CD8-positive, alpha-beta memory T cell (primary cell): ENCODE measurements at regions not wholly inside any gene's neighbourhood (a gene's known extent, or its start where the extent isn't known, plus 50 kb on each side); places are given as distances from the start of the nearest gene placed in this dataset.

Source experiments
- CTCF ChIA-PET: fragments of 350-600 bp; sonication (Branson Sonifier 250); formaldehyde crosslinking; loops from one replicate; lab custom pipeline; 2021; ENCODE audit warnings: antibody characterized with exemption; lab: Charles Lee
- POLR2A ChIA-PET: fragments of 350-600 bp; sonication (Branson Sonifier 250); formaldehyde crosslinking; loops from one replicate; lab custom pipeline; 2021; ENCODE audit warnings: antibody characterized with exemption; lab: Charles Lee
- DNase-seq, 5 donors: peaks; one replicate each; pipeline versions ENCODE4 v3.0.0 to v3.0.0-alpha.2; 2020 to 2022; ENCODE audit warnings: mixed read lengths in 1 of 5
- H3K27ac ChIP-seq: one replicate; pipeline ENCODE4 v1.7.0; 2013; ENCODE audit warnings: low read depth, mild to moderate bottlenecking, low read length, moderate library complexity
- H3K27me3 ChIP-seq: 2 replicates; pipeline ENCODE4 v1.7.0; 2013; ENCODE audit warnings: low read length, mild to moderate bottlenecking; ENCODE audit not compliant: insufficient read depth, poor library complexity, severe bottlenecking
- H3K36me3 ChIP-seq: 2 replicates; pipeline ENCODE4 v1.7.0; 2013; ENCODE audit warnings: mild to moderate bottlenecking, low read length, moderate library complexity; ENCODE audit not compliant: insufficient read depth
- H3K4me1 ChIP-seq: 2 replicates; pipeline ENCODE4 v1.7.0; 2013; ENCODE audit warnings: mild to moderate bottlenecking, low read length, moderate library complexity; ENCODE audit not compliant: insufficient read depth
- H3K4me3 ChIP-seq: 2 replicates; pipeline ENCODE4 v1.7.0; 2013; ENCODE audit warnings: mild to moderate bottlenecking, low read length
- H3K9me3 ChIP-seq: 2 replicates; pipeline ENCODE4 v1.7.0; 2013; ENCODE audit warnings: mild to moderate bottlenecking, low read length
- H3K27ac Mint-ChIP-seq, 8 donors: one replicate each; pipeline ENCODE4 v1.8.0; 2020 to 2021; ENCODE audit warnings: mixed read lengths in 8 of 8, mild to moderate bottlenecking in 6 of 8, inconsistent platforms in 3 of 8, moderate library complexity in 3 of 8
- H3K27me3 Mint-ChIP-seq, 2 donors: one replicate each; pipeline ENCODE4 v1.8.0; 2020 to 2021; ENCODE audit warnings: mixed read lengths in 2 of 2, mild to moderate bottlenecking in 1 of 2, moderate library complexity in 1 of 2
- H3K36me3 Mint-ChIP-seq, 3 donors: one replicate each; pipeline ENCODE4 v1.8.0; 2020 to 2021; ENCODE audit warnings: mixed read lengths in 3 of 3, inconsistent platforms in 1 of 3, mild to moderate bottlenecking in 1 of 3
- H3K4me1 Mint-ChIP-seq, 3 donors: one replicate each; pipeline ENCODE4 v1.8.0; 2020 to 2021; ENCODE audit warnings: mixed read lengths in 3 of 3, inconsistent platforms in 1 of 3, mild to moderate bottlenecking in 1 of 3
- H3K4me3 Mint-ChIP-seq, 7 donors: one replicate each; pipeline ENCODE4 v1.8.0; 2020 to 2021; ENCODE audit warnings: mixed read lengths in 7 of 7, mild to moderate bottlenecking in 6 of 7, moderate library complexity in 4 of 7, inconsistent platforms in 2 of 7
- H3K9me3 Mint-ChIP-seq, 5 donors: one replicate each; pipeline ENCODE4 v1.8.0; 2020 to 2022; ENCODE audit warnings: mixed read lengths in 5 of 5, mild to moderate bottlenecking in 3 of 5, moderate library complexity in 2 of 5, inconsistent platforms in 1 of 5

GRCh38 chr14:101709533-101709881, 52.0 kb upstream of the PPP2R5C start:
- H3K36me3 ChIP-seq: no peaks in the 10 kb centered on the region
- peaks cover 48 to 67% (median 57%) of the 10 kb centered on the region in 3 donors for H3K4me1 Mint-ChIP-seq
- H3K27me3 ChIP-seq: no peaks in the 10 kb centered on the region
- peaks cover 0 to 3% (median 0%) of the 10 kb centered on the region in 5 donors for H3K9me3 Mint-ChIP-seq
- no peak overlapping the region for H3K4me3 ChIP-seq
- no peak overlapping the region for H3K4me3 Mint-ChIP-seq
- CTCF ChIA-PET: interaction anchor here (0.9 to 1.9 kb wide), 7 partner anchors 12 to 604 kb away, joined by 3 to 6 read pairs (median 4); no protein-coding TSS in a partner anchor
- H3K27ac ChIP-seq: peak overlapping the region; percentile 74
- no peaks in the 10 kb centered on the region for H3K9me3 ChIP-seq
- POLR2A ChIA-PET: interaction anchor here (0.6 to 2.0 kb wide), 5 partner anchors 10 to 390 kb away, joined by 3 to 6 read pairs (median 3); no protein-coding TSS in a partner anchor
- no peaks in the 10 kb centered on the region for H3K36me3 Mint-ChIP-seq
- DNase-seq: no peak
- peak overlapping the region in 5 of 8 donors; percentile 74 to 97 (median 86) for H3K27ac Mint-ChIP-seq
- H3K27me3 Mint-ChIP-seq: no peaks in the 10 kb centered on the region
- H3K4me1 ChIP-seq: peaks cover 49% of the 10 kb centered on the region

GRCh38 chr14:101709962-101710931, 51.3 kb upstream of the PPP2R5C start:
- no peaks in the 10 kb centered on the region for H3K36me3 ChIP-seq
- DNase-seq: no peak
- peak overlapping the region; percentile 74 for H3K27ac ChIP-seq
- CTCF ChIA-PET: interaction anchor here (0.9 to 1.9 kb wide), 7 partner anchors 11 to 604 kb away, joined by 3 to 6 read pairs (median 4); no protein-coding TSS in a partner anchor
- POLR2A ChIA-PET: interaction anchor here (0.7 to 2.0 kb wide), 4 partner anchors 11 to 116 kb away, joined by 3 to 6 read pairs (median 3); no protein-coding TSS in a partner anchor
- H3K4me3 ChIP-seq: no peak overlapping the region
- peaks cover 49 to 66% (median 55%) of the 10 kb centered on the region in 3 donors for H3K4me1 Mint-ChIP-seq
- H3K36me3 Mint-ChIP-seq: no peaks in the 10 kb centered on the region
- peaks cover 0 to 3% (median 0%) of the 10 kb centered on the region in 5 donors for H3K9me3 Mint-ChIP-seq
- H3K27ac Mint-ChIP-seq: peak overlapping the region; percentile 79 to 98 (median 92)
- H3K9me3 ChIP-seq: no peaks in the 10 kb centered on the region
- H3K4me1 ChIP-seq: peaks cover 53% of the 10 kb centered on the region
- H3K27me3 ChIP-seq: no peaks in the 10 kb centered on the region
- H3K4me3 Mint-ChIP-seq: peak overlapping the region in 5 of 7 donors; percentile 3 to 70 (median 42)
- peaks cover 0 to under 1% of the 10 kb centered on the region in 2 donors for H3K27me3 Mint-ChIP-seq

GRCh38 chr14:101711041-101711856, 50.3 kb upstream of the PPP2R5C start:
- POLR2A ChIA-PET: interaction anchor here (2.0 kb wide), 1 partner anchor 112 kb away, joined by 6 read pairs; no protein-coding TSS in a partner anchor
- Histone ChIP-seq H3K4me3 (no peak overlapping the region), H3K9me3 (no peaks in the 10 kb centered on the region), H3K36me3 (no peaks in the 10 kb centered on the region), H3K4me1 (peaks cover 54% of the 10 kb centered on the region), H3K27ac (peak overlapping the region; percentile 74), H3K27me3 (no peaks in the 10 kb centered on the region)
- DNase-seq: peak in 1 of 5 donors; percentile 50
- Mint-ChIP-seq H3K27ac (peak overlapping the region; percentile 79 to 98 (median 92)), H3K9me3 (peaks cover 0 to 3% (median 0%) of the 10 kb centered on the region in 5 donors), H3K4me3 (peak overlapping the region in 4 of 7 donors; percentile 3 to 70 (median 14)), H3K27me3 (peaks cover 0 to 3% of the 10 kb centered on the region in 2 donors), H3K4me1 (peaks cover 52 to 68% (median 57%) of the 10 kb centered on the region in 3 donors), H3K36me3 (no peaks in the 10 kb centered on the region)
- CTCF ChIA-PET: interaction anchor here (1.5 to 1.9 kb wide), 2 partner anchors 51 to 98 kb away, joined by 5 read pairs; no protein-coding TSS in a partner anchor
